Caco-2 (cell line): ENCODE measurements at regions not wholly inside any gene's neighbourhood (a gene's known extent, or its start where the extent isn't known, plus 50 kb on each side); places are given as distances from the start of the nearest gene placed in this dataset.

Experiments used
- BruUV-seq: library from RNA; stranded (reverse); fragments of 400-500 nt; replicated peaks from 2 replicates; lab custom pipeline; 2021; lab: Mats Ljungman, UMichigan
- CTCF ChIA-PET: fragments of 300-600 bp; sonication (Branson Sonifier 250); formaldehyde crosslinking; loops from one replicate; lab custom pipeline; 2022; ENCODE audit warnings: antibody characterized with exemption; lab: Charles Lee
- POLR2A ChIA-PET: fragments of 300-600 bp; sonication (Branson Sonifier 250); formaldehyde crosslinking; loops from one replicate; lab custom pipeline; 2022; ENCODE audit warnings: antibody characterized with exemption; lab: Charles Lee
- DNase-seq, 2 experiments: peaks; one replicate each; pipeline versions ENCODE4 v3.0.0 to v3.0.0-alpha.2; 2020 to 2022
- H3K27me3 ChIP-seq: replicated peaks from 2 replicates; pipeline ENCODE4 v1.6.0; 2011; ENCODE audit warnings: low read length; ENCODE audit not compliant: control insufficient read depth, insufficient read depth
- H3K36me3 ChIP-seq: 2 replicates; pipeline ENCODE4 v1.5.1; 2011; ENCODE audit warnings: low read length; ENCODE audit not compliant: control insufficient read depth, insufficient read depth
- H3K4me1 ChIP-seq: fragments of 250-450 bp; sonication (Bioruptor Pico); 2 replicates; pipeline ENCODE4 v1.5.1; 2020; ENCODE audit warnings: mild to moderate bottlenecking
- H3K4me3 ChIP-seq: 2 replicates; pipeline ENCODE4 v1.5.1; 2011; ENCODE audit warnings: low read depth, mild to moderate bottlenecking, control low read depth, low read length
- H3K9me3 ChIP-seq: fragments of 250-450 bp; sonication (Bioruptor Pico); 2 replicates; pipeline ENCODE4 v1.5.1; 2020; ENCODE audit warnings: mild to moderate bottlenecking, moderate library complexity
- H3K27ac Mint-ChIP-seq: one replicate; pipeline ENCODE4 v1.8.0; 2022; ENCODE audit warnings: mixed read lengths; ENCODE audit not compliant: unreplicated experiment
- H3K27me3 Mint-ChIP-seq: one replicate; pipeline ENCODE4 v1.8.0; 2022; ENCODE audit warnings: mixed read lengths; ENCODE audit not compliant: insufficient read depth, unreplicated experiment
- H3K36me3 Mint-ChIP-seq: one replicate; pipeline ENCODE4 v1.8.0; 2022; ENCODE audit warnings: mild to moderate bottlenecking, mixed read lengths; ENCODE audit not compliant: insufficient read depth, unreplicated experiment
- H3K4me1 Mint-ChIP-seq: one replicate; pipeline ENCODE4 v1.8.0; 2022; ENCODE audit warnings: low read depth, mixed read lengths; ENCODE audit not compliant: unreplicated experiment
- H3K4me3 Mint-ChIP-seq: one replicate; pipeline ENCODE4 v1.8.0; 2022; ENCODE audit warnings: mild to moderate bottlenecking, moderate library complexity, mixed read lengths; ENCODE audit not compliant: unreplicated experiment
- H3K9me3 Mint-ChIP-seq: one replicate; pipeline ENCODE4 v1.8.0; 2022; ENCODE audit warnings: mixed read lengths; ENCODE audit not compliant: unreplicated experiment
- intact Hi-C: fragments of 100-400 bp; cut with micrococcal nuclease; formaldehyde crosslinking; loops from one replicate; pipeline ENCODE4 v1.10.0; 2022; ENCODE audit not compliant: unreplicated experiment
- TF ChIP-seq, protein P1 (sequence below), 2 experiments: fragments of 200-600 bp in 1 of 2; IDR thresholded peaks; 1 replicate in 1 of 2; 2 replicates in 1 of 2; pipeline versions ENCODE4 v1.5.1 to v1.8.0; 2011 to 2022; ENCODE audit warnings: antibody characterized with exemption in 1 of 2, control low read depth in 1 of 2, inconsistent platforms in 1 of 2, low read depth in 1 of 2, low read length in 1 of 2, mild to moderate bottlenecking in 1 of 2, moderate library complexity in 1 of 2; ENCODE audit not compliant: insufficient read depth in 1 of 2, severe bottlenecking in 1 of 2, unreplicated experiment in 1 of 2

- ChIA-PET POLR2A (no interaction called here), CTCF (no interaction called here)
- Mint-ChIP-seq H3K4me1 (no peaks in the 10 kb centered on the region), H3K9me3 (peaks cover 6% of the 10 kb centered on the region), H3K36me3 (no peaks in the 10 kb centered on the region), H3K27me3 (peaks cover 11% of the 10 kb centered on the region), H3K27ac (no peak overlapping the region), H3K4me3 (no peak overlapping the region)
- no peak for DNase-seq
- TF ChIP-seq, protein P1, sequence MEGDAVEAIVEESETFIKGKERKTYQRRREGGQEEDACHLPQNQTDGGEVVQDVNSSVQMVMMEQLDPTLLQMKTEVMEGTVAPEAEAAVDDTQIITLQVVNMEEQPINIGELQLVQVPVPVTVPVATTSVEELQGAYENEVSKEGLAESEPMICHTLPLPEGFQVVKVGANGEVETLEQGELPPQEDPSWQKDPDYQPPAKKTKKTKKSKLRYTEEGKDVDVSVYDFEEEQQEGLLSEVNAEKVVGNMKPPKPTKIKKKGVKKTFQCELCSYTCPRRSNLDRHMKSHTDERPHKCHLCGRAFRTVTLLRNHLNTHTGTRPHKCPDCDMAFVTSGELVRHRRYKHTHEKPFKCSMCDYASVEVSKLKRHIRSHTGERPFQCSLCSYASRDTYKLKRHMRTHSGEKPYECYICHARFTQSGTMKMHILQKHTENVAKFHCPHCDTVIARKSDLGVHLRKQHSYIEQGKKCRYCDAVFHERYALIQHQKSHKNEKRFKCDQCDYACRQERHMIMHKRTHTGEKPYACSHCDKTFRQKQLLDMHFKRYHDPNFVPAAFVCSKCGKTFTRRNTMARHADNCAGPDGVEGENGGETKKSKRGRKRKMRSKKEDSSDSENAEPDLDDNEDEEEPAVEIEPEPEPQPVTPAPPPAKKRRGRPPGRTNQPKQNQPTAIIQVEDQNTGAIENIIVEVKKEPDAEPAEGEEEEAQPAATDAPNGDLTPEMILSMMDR (IDR thresholded peaks at IDR 0.05; ENCODE audit: insufficient read depth in 1 of 2, low read depth in 1 of 2, low read length in 1 of 2, severe bottlenecking in 1 of 2, unreplicated experiment in 1 of 2), result no peak
- H3K4me3 ChIP-seq, result no peak overlapping the region
- BruUV-seq, result no TSS peak
- H3K4me1 ChIP-seq, result no peaks in the 10 kb centered on the region
- H3K27me3 ChIP-seq, result no peaks in the 10 kb centered on the region
- H3K36me3 ChIP-seq, result no peaks in the 10 kb centered on the region
- intact Hi-C loops, result no loop called here
- H3K9me3 ChIP-seq, result no peaks in the 10 kb centered on the region
These were observed 121.4 kb downstream of the VGLL3 start for GRCh38 chr3:86869566-86869965.

DNA sequence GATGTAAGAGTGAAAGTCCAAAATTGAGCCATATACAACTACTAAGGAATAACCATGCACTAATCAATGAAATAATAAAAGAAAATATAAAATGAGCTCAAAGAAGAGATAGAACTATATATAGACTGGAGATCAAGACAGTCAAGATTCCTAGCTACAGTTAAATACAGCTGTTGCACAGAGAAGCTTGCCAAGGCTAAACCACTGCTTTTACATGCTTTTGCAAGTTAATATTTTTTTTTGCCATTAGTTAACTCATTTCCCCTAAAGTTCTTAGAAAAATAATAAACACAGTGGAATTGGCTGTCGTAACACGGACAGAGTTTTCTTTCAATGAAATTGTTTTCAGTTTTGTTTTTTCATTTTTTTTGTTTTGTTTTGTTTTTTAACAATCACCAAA lies 123.0 kb downstream of the VGLL3 start:
- POLR2A ChIA-PET, result no interaction called here
- no peaks in the 10 kb centered on the region for H3K9me3 Mint-ChIP-seq

DNA sequence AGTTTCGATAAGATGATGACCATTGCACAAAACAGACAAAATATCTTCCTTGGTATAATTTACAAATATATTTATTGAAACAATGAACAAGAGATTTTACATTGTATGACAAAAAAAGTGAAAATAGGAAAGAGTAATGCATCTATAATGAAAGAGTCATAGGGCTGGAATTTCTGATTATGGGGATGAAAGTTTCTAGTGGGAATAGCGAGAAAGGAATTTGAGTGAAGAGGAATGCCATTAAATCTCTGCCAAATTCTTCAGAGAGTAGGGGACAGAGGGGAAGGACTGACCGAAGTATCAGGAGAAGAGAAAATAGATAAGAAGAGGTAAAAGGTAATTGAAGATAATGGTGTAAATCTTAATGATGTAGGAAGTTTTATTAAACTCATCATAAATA lies 125.4 kb downstream of the VGLL3 start:
- Histone ChIP-seq H3K4me1 (no peaks in the 10 kb centered on the region), H3K27me3 (no peaks in the 10 kb centered on the region), H3K9me3 (no peaks in the 10 kb centered on the region), H3K4me3 (no peak overlapping the region), H3K36me3 (no peaks in the 10 kb centered on the region)
- no peaks in the 10 kb centered on the region for H3K9me3 Mint-ChIP-seq
- no peak overlapping the region for H3K27ac Mint-ChIP-seq
- DNase-seq, result no peak
- TF ChIP-seq, protein P1 (IDR thresholded peaks at IDR 0.05; ENCODE audit: insufficient read depth in 1 of 2, low read depth in 1 of 2, low read length in 1 of 2, severe bottlenecking in 1 of 2, unreplicated experiment in 1 of 2), result no peak
- ChIA-PET CTCF (no interaction called here), POLR2A (no interaction called here)
- H3K36me3 Mint-ChIP-seq, result no peaks in the 10 kb centered on the region
- intact Hi-C loops, result no loop called here
- H3K27me3 Mint-ChIP-seq, result peaks cover 2% of the 10 kb centered on the region
- no TSS peak for BruUV-seq
- no peak overlapping the region for H3K4me3 Mint-ChIP-seq
- no peaks in the 10 kb centered on the region for H3K4me1 Mint-ChIP-seq

More for the DNA sequence above, 123.0 kb downstream of the VGLL3 start:
- Mint-ChIP-seq H3K36me3 (no peaks in the 10 kb centered on the region), H3K4me1 (no peaks in the 10 kb centered on the region), H3K4me3 (no peak overlapping the region), H3K27ac (no peak overlapping the region), H3K27me3 (peaks cover 2% of the 10 kb centered on the region)
- DNase-seq, result no peak
- Histone ChIP-seq H3K9me3 (no peaks in the 10 kb centered on the region), H3K4me3 (no peak overlapping the region), H3K36me3 (no peaks in the 10 kb centered on the region), H3K27me3 (no peaks in the 10 kb centered on the region), H3K4me1 (no peaks in the 10 kb centered on the region)
- no TSS peak for BruUV-seq
- intact Hi-C loops, result no loop called here
- TF ChIP-seq, protein P1 (IDR thresholded peaks at IDR 0.05; ENCODE audit: insufficient read depth in 1 of 2, low read depth in 1 of 2, low read length in 1 of 2, severe bottlenecking in 1 of 2, unreplicated experiment in 1 of 2), result no peak
- CTCF ChIA-PET, result no interaction called here
